NCI-H146 (cell line): ENCODE measurements at regions not wholly inside any gene's neighbourhood (a gene's known extent, or its start where the extent isn't known, plus 50 kb on each side); places are given as distances from the start of the nearest gene placed in this dataset.
"Not testable (repeated sequence)": the region's sequence is repeated elsewhere in the genome, so short reads cannot be mapped to it uniquely, and the experiment has no call there.

Experiments used
- DNase-seq: peaks from one replicate; lab custom pipeline; 2025; lab: John Stamatoyannopoulos, UW

- not testable (repeated sequence) for DNase-seq
Measured at GRCh38 chr5:15096686-15097085, 225.1 kb upstream of the ANKH start.

- no peak for DNase-seq
Measured at GRCh38 chr5:15092801-15093200, 221.2 kb upstream of the ANKH start.

GRCh38 chr5:15085671-15086070, 214.1 kb upstream of the ANKH start:
- DNase-seq, result no peak

GRCh38 chr5:15082096-15082495, 210.5 kb upstream of the ANKH start:
- DNase-seq, result no peak

- no peak for DNase-seq
Measured at GRCh38 chr5:15080219-15080618, 208.6 kb upstream of the ANKH start.

GRCh38 chr5:15079566-15079965, 208.0 kb upstream of the ANKH start:
- DNase-seq, result no peak

- no peak for DNase-seq
Measured at GRCh38 chr5:15074651-15075050, 203.1 kb upstream of the ANKH start.

- DNase-seq, result no peak
Measured at GRCh38 chr5:15073453-15073852, 201.9 kb upstream of the ANKH start.

GRCh38 chr5:15070907-15071306, 199.3 kb upstream of the ANKH start:
- no peak for DNase-seq

- no peak for DNase-seq
Measured at GRCh38 chr5:15069407-15069905, 197.9 kb upstream of the ANKH start.

- no peak for DNase-seq
Measured at GRCh38 chr5:15065091-15065490, 193.5 kb upstream of the ANKH start.

- no peak for DNase-seq
Measured at GRCh38 chr5:15064396-15064795, 192.8 kb upstream of the ANKH start.

- DNase-seq, result no peak
Measured at GRCh38 chr5:15056988-15057592, 185.5 kb upstream of the ANKH start.

- DNase-seq, result no peak
Measured at GRCh38 chr5:15044521-15044920, 172.9 kb upstream of the ANKH start.

GRCh38 chr5:15037247-15037908, 165.8 kb upstream of the ANKH start:
- DNase-seq, result no peak

- no peak for DNase-seq
Measured at GRCh38 chr5:15034379-15034778, 162.8 kb upstream of the ANKH start.

GRCh38 chr5:15031180-15031579, 159.6 kb upstream of the ANKH start:
- no peak for DNase-seq

GRCh38 chr5:15027764-15028163, 156.2 kb upstream of the ANKH start:
- DNase-seq, result no peak

- DNase-seq, result peak; percentile 78
Measured at GRCh38 chr5:15026944-15027343, 155.4 kb upstream of the ANKH start.

GRCh38 chr5:15026011-15026893, 154.7 kb upstream of the ANKH start:
- DNase-seq, result no peak

- no peak for DNase-seq
Measured at GRCh38 chr5:15023846-15024245, 152.3 kb upstream of the ANKH start.

- no peak for DNase-seq
Measured at GRCh38 chr5:15023266-15023665, 151.7 kb upstream of the ANKH start.
